IPS-20b (cell line): ENCODE measurements at regions not wholly inside any gene's neighbourhood (a gene's known extent, or its start where the extent isn't known, plus 50 kb on each side); places are given as distances from the start of the nearest gene placed in this dataset.

Experiments used
- H3K27ac ChIP-seq: one replicate; pipeline ENCODE4 v1.5.1; 2013; ENCODE audit warnings: low read length
- H3K27me3 ChIP-seq: 2 replicates; pipeline ENCODE4 v1.6.1; 2013; ENCODE audit warnings: mild to moderate bottlenecking, low read length, inconsistent platforms; ENCODE audit not compliant: insufficient read depth
- H3K36me3 ChIP-seq: 2 replicates; pipeline ENCODE4 v1.6.1; 2013; ENCODE audit warnings: low read depth, mild to moderate bottlenecking, inconsistent platforms, low read length, moderate library complexity; ENCODE audit not compliant: insufficient read depth
- H3K4me1 ChIP-seq: 2 replicates; pipeline ENCODE4 v1.6.1; 2013; ENCODE audit warnings: mild to moderate bottlenecking, control low read depth, inconsistent platforms, low read length, moderate library complexity; ENCODE audit not compliant: insufficient read depth
- H3K4me3 ChIP-seq: 2 replicates; pipeline ENCODE4 v1.5.1; 2013; ENCODE audit warnings: mild to moderate bottlenecking, low read length, inconsistent platforms
- H3K9ac ChIP-seq: 2 replicates; pipeline ENCODE4 v1.6.1; 2013; ENCODE audit warnings: low read depth, mild to moderate bottlenecking, inconsistent platforms, low read length, moderate library complexity
- H3K9me3 ChIP-seq: 2 replicates; pipeline ENCODE4 v1.6.1; 2013; ENCODE audit warnings: mild to moderate bottlenecking, low read depth, low read length, inconsistent platforms; ENCODE audit not compliant: insufficient read depth

GRCh38 chr12:83985084-83985483, 927.5 kb downstream of the SLC6A15 start:
- Histone ChIP-seq H3K9ac (no peak overlapping the region), H3K27me3 (no peaks in the 10 kb centered on the region), H3K27ac (no peak overlapping the region), H3K9me3 (no peaks in the 10 kb centered on the region), H3K36me3 (no peaks in the 10 kb centered on the region), H3K4me1 (no peaks in the 10 kb centered on the region), H3K4me3 (no peak overlapping the region)

GRCh38 chr12:83980398-83980797, 932.2 kb downstream of the SLC6A15 start:
- no peaks in the 10 kb centered on the region for H3K9me3 ChIP-seq
- H3K4me3 ChIP-seq = no peak overlapping the region
- no peak overlapping the region for H3K9ac ChIP-seq
- no peaks in the 10 kb centered on the region for H3K36me3 ChIP-seq
- H3K27ac ChIP-seq = no peak overlapping the region
- H3K4me1 ChIP-seq = no peaks in the 10 kb centered on the region
- no peaks in the 10 kb centered on the region for H3K27me3 ChIP-seq

- Histone ChIP-seq H3K4me1 (no peaks in the 10 kb centered on the region), H3K36me3 (no peaks in the 10 kb centered on the region), H3K27ac (no peak overlapping the region), H3K4me3 (no peak overlapping the region), H3K9ac (no peak overlapping the region), H3K27me3 (no peaks in the 10 kb centered on the region), H3K9me3 (no peaks in the 10 kb centered on the region)
Measured at GRCh38 chr12:83979785-83980184, 932.8 kb downstream of the SLC6A15 start.

- Histone ChIP-seq H3K9me3 (no peaks in the 10 kb centered on the region), H3K4me3 (no peak overlapping the region), H3K4me1 (peaks cover 14% of the 10 kb centered on the region; the same call in 1 of the 2 replicates), H3K27me3 (no peaks in the 10 kb centered on the region), H3K27ac (no peak overlapping the region), H3K36me3 (no peaks in the 10 kb centered on the region), H3K9ac (no peak overlapping the region)
Measured at GRCh38 chr12:83971781-83972180, 940.8 kb downstream of the SLC6A15 start.

- H3K4me1 ChIP-seq = peaks cover 1% of the 10 kb centered on the region
- H3K36me3 ChIP-seq = no peaks in the 10 kb centered on the region
- no peak overlapping the region for H3K4me3 ChIP-seq
- H3K9me3 ChIP-seq = no peaks in the 10 kb centered on the region
- no peak overlapping the region for H3K27ac ChIP-seq
- no peak overlapping the region for H3K9ac ChIP-seq
- H3K27me3 ChIP-seq = no peaks in the 10 kb centered on the region
Measured at GRCh38 chr12:83960767-83961166, 951.8 kb downstream of the SLC6A15 start.

GRCh38 chr12:83958997-83959396, 953.6 kb downstream of the SLC6A15 start:
- no peak overlapping the region for H3K27ac ChIP-seq
- no peak overlapping the region for H3K9ac ChIP-seq
- no peaks in the 10 kb centered on the region for H3K36me3 ChIP-seq
- no peak overlapping the region for H3K4me3 ChIP-seq
- no peaks in the 10 kb centered on the region for H3K27me3 ChIP-seq
- no peaks in the 10 kb centered on the region for H3K9me3 ChIP-seq
- peaks cover 17% of the 10 kb centered on the region for H3K4me1 ChIP-seq

GRCh38 chr12:83954956-83955601, 957.5 kb downstream of the SLC6A15 start:
- H3K4me1 ChIP-seq = peaks cover 17% of the 10 kb centered on the region
- H3K36me3 ChIP-seq = no peaks in the 10 kb centered on the region
- H3K27ac ChIP-seq = no peak overlapping the region
- peak overlapping the region; percentile 14; the same call in 1 of the 2 replicates for H3K4me3 ChIP-seq
- H3K9ac ChIP-seq = no peak overlapping the region
- H3K9me3 ChIP-seq = no peaks in the 10 kb centered on the region
- no peaks in the 10 kb centered on the region for H3K27me3 ChIP-seq

- H3K4me1 ChIP-seq = peaks cover 17% of the 10 kb centered on the region
- H3K27me3 ChIP-seq = no peaks in the 10 kb centered on the region
- no peaks in the 10 kb centered on the region for H3K36me3 ChIP-seq
- H3K9me3 ChIP-seq = no peaks in the 10 kb centered on the region
- no peak overlapping the region for H3K9ac ChIP-seq
- no peak overlapping the region for H3K4me3 ChIP-seq
- no peak overlapping the region for H3K27ac ChIP-seq
Measured at GRCh38 chr12:83954071-83954789, 958.4 kb downstream of the SLC6A15 start.

GRCh38 chr12:83945871-83946270, 966.7 kb downstream of the SLC6A15 start:
- H3K4me3 ChIP-seq = no peak overlapping the region
- no peaks in the 10 kb centered on the region for H3K27me3 ChIP-seq
- H3K9ac ChIP-seq = no peak overlapping the region
- no peaks in the 10 kb centered on the region for H3K9me3 ChIP-seq
- H3K27ac ChIP-seq = no peak overlapping the region
- no peaks in the 10 kb centered on the region for H3K4me1 ChIP-seq
- no peaks in the 10 kb centered on the region for H3K36me3 ChIP-seq

GRCh38 chr12:83939718-83940117, 972.9 kb downstream of the SLC6A15 start:
- Histone ChIP-seq H3K27ac (no peak overlapping the region), H3K9me3 (no peaks in the 10 kb centered on the region), H3K27me3 (no peaks in the 10 kb centered on the region), H3K4me1 (no peaks in the 10 kb centered on the region), H3K4me3 (no peak overlapping the region), H3K36me3 (no peaks in the 10 kb centered on the region), H3K9ac (no peak overlapping the region)

- Histone ChIP-seq H3K27me3 (no peaks in the 10 kb centered on the region), H3K36me3 (no peaks in the 10 kb centered on the region), H3K27ac (no peak overlapping the region), H3K4me3 (no peak overlapping the region), H3K9me3 (no peaks in the 10 kb centered on the region), H3K9ac (no peak overlapping the region), H3K4me1 (no peaks in the 10 kb centered on the region)
Measured at GRCh38 chr12:83933615-83934014, 979.0 kb downstream of the SLC6A15 start.

- no peaks in the 10 kb centered on the region for H3K36me3 ChIP-seq
- H3K9me3 ChIP-seq = no peaks in the 10 kb centered on the region
- H3K27me3 ChIP-seq = no peaks in the 10 kb centered on the region
- H3K4me3 ChIP-seq = no peak overlapping the region
- H3K27ac ChIP-seq = no peak overlapping the region
- H3K9ac ChIP-seq = no peak overlapping the region
- no peaks in the 10 kb centered on the region for H3K4me1 ChIP-seq
Measured at GRCh38 chr12:83932011-83932410, 980.6 kb downstream of the SLC6A15 start.
